ENCODE measurements at regions not wholly inside any gene's neighbourhood (a gene's known extent, or its start where the extent isn't known, plus 50 kb on each side); places are given as distances from the start of the nearest gene placed in this dataset.

- no peak overlapping the region for H3K27ac ChIP-seq
- H3K4me3 ChIP-seq: no peak overlapping the region
- intact Hi-C loops (cut with DNase I): no loop called here
- 38 to 54% (median 51%) methylated on average over 5 of the region's 5 CpGs for WGBS, 4 donors
- no peak for DNase-seq
- H3K9me3 ChIP-seq (replicated peaks in 1 of 3): no peaks in the 10 kb centered on the region
- H3K4me1 ChIP-seq (replicated peaks in 1 of 2): no peaks in the 10 kb centered on the region
- no peaks in the 10 kb centered on the region for H3K27me3 ChIP-seq
- TF ChIP-seq POLR2A (IDR thresholded peaks at IDR 0.05): no peak
- TF ChIP-seq, protein P1, sequence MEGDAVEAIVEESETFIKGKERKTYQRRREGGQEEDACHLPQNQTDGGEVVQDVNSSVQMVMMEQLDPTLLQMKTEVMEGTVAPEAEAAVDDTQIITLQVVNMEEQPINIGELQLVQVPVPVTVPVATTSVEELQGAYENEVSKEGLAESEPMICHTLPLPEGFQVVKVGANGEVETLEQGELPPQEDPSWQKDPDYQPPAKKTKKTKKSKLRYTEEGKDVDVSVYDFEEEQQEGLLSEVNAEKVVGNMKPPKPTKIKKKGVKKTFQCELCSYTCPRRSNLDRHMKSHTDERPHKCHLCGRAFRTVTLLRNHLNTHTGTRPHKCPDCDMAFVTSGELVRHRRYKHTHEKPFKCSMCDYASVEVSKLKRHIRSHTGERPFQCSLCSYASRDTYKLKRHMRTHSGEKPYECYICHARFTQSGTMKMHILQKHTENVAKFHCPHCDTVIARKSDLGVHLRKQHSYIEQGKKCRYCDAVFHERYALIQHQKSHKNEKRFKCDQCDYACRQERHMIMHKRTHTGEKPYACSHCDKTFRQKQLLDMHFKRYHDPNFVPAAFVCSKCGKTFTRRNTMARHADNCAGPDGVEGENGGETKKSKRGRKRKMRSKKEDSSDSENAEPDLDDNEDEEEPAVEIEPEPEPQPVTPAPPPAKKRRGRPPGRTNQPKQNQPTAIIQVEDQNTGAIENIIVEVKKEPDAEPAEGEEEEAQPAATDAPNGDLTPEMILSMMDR (IDR thresholded peaks at IDR 0.05): no peak
- no peaks in the 10 kb centered on the region for H3K36me3 ChIP-seq (replicated peaks in 1 of 2)
Measured at GRCh38 chr5:167472566-167473108, 818.8 kb upstream of the WWC1 start.

DNA sequence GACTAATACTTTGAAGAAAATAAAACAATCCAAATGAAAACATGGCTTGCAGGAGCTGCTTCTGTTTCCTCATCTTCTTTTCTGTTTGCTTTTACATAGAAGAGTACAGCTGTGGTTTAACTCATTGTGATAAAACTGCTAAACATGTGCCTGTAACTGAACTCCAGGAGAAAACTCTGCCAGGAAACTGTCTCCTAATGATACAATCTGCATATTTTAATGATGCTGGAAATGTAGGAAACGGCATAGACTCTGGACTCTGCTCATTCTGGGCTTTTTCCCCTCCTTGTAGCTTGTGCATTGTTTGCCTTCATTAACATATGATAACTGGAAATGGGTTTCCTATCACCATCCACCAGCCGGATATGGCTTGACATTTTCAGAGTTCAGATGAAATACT is 813.3 kb upstream of the WWC1 start:
- no peaks in the 10 kb centered on the region for H3K9me3 ChIP-seq (replicated peaks in 1 of 3)
- no peak overlapping the region for H3K4me3 ChIP-seq
- DNase-seq: no peak
- H3K4me1 ChIP-seq (replicated peaks in 1 of 2): no peaks in the 10 kb centered on the region
- no peaks in the 10 kb centered on the region for H3K36me3 ChIP-seq (replicated peaks in 1 of 2)
- intact Hi-C loops (cut with DNase I): no loop called here
- TF ChIP-seq, protein P1 (IDR thresholded peaks at IDR 0.05): no peak
- TF ChIP-seq POLR2A (IDR thresholded peaks at IDR 0.05): no peak
- 16 to 39% (median 34%) methylated on average over 2 of the region's 2 CpGs for WGBS, 4 donors
- no peaks in the 10 kb centered on the region for H3K27me3 ChIP-seq
- no peak overlapping the region for H3K27ac ChIP-seq

- 69 to 84% (median 72%) methylated on average over 4 of the region's 4 CpGs for WGBS, 4 donors
- no peak for DNase-seq
- Histone ChIP-seq H3K27ac (no peak overlapping the region), H3K4me1 (replicated peaks in 1 of 2) (no peaks in the 10 kb centered on the region), H3K36me3 (replicated peaks in 1 of 2) (no peaks in the 10 kb centered on the region), H3K27me3 (no peaks in the 10 kb centered on the region), H3K9me3 (replicated peaks in 1 of 3) (no peaks in the 10 kb centered on the region), H3K4me3 (no peak overlapping the region)
- no peak for TF ChIP-seq POLR2A (IDR thresholded peaks at IDR 0.05)
- TF ChIP-seq, protein P1 (IDR thresholded peaks at IDR 0.05): no peak
- intact Hi-C loops (cut with DNase I): no loop called here
Measured at GRCh38 chr5:167479779-167480178, 811.7 kb upstream of the WWC1 start.

DNA sequence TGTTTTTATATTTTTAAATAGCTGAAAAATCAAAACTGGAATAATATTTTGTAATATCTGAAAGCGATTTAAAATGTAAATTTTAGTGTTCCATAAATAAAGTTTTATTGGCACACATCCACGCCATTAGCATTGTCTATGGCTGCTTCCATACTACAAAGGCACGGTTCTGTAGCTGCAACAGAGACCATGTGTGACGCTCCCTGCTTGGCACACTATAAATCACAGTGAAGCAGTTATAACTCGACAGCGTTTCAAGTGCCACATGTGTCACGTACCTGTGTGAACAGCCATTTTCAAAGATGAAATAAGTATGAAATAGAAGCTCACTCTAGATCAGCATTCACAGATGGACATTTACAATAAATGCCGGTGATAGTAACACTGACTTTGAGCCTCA is 810.1 kb upstream of the WWC1 start:
- Histone ChIP-seq H3K4me3 (no peak overlapping the region), H3K36me3 (replicated peaks in 1 of 2) (no peaks in the 10 kb centered on the region), H3K27ac (no peak overlapping the region), H3K9me3 (replicated peaks in 1 of 3) (no peaks in the 10 kb centered on the region), H3K27me3 (no peaks in the 10 kb centered on the region), H3K4me1 (replicated peaks in 1 of 2) (no peaks in the 10 kb centered on the region)
- WGBS, 4 donors: 73 to 84% (median 80%) methylated on average over 8 of the region's 8 CpGs
- DNase-seq: no peak
- TF ChIP-seq, protein P1 (IDR thresholded peaks at IDR 0.05): no peak
- no peak for TF ChIP-seq POLR2A (IDR thresholded peaks at IDR 0.05)
- intact Hi-C loops (cut with DNase I): no loop called here
